ENCODE measurements at regions not wholly inside any gene's neighbourhood (a gene's known extent, or its start where the extent isn't known, plus 50 kb on each side); places are given as distances from the start of the nearest gene placed in this dataset.

DNA sequence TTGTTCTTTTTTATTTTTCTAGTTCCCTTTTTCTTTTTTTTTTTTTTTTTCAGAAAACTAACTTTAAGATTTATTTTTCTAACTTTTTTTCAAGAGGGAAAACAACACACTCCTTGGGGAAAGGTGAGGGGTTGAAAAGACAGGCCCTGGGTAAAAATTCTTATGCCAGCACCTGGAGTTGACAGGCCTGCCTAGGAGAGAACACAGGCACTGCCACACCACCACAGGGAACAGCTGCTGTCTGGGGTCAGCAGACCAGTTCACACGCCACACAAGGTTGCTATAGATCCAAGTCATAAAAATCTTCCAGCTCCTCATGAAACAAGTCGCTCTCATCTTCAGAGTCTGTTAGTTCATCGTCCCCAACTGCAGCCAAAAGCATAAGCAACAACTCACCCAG, 246.4 kb downstream of the C12orf50 start:
- BruUV-seq (replicated peaks): no TSS peak
- H3K9ac ChIP-seq (replicated peaks; ENCODE audit: extremely low read depth, insufficient read depth, low read length): no peak overlapping the region
- TF ChIP-seq POLR2AphosphoS5 (IDR thresholded peaks at IDR 0.05; ENCODE audit: insufficient read depth, low read depth, low read length) (no peak), GATA2 (IDR thresholded peaks at IDR 0.05; ENCODE audit: insufficient read depth, insufficient read length, low read depth, low read length) (no peak), MYC (IDR thresholded peaks at IDR 0.05; ENCODE audit: low read depth, low read length) (no peak), POLR2A (IDR thresholded peaks at IDR 0.05; ENCODE audit: low read depth, low read length) (no peak), FOS (IDR thresholded peaks at IDR 0.05; ENCODE audit: borderline replicate concordance, insufficient read depth, low read length) (no peak), JUN (IDR thresholded peaks at IDR 0.05; ENCODE audit: borderline replicate concordance, insufficient read depth, insufficient read length, low read depth) (no peak), EZH2 (IDR thresholded peaks at IDR 0.05; ENCODE audit: borderline replicate concordance, low read depth, low read length, severe bottlenecking) (no peak)
- TF ChIP-seq, protein P1, sequence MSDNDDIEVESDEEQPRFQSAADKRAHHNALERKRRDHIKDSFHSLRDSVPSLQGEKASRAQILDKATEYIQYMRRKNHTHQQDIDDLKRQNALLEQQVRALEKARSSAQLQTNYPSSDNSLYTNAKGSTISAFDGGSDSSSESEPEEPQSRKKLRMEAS (IDR thresholded peaks at IDR 0.05; ENCODE audit: insufficient read depth, insufficient read length): no peak
- TF ChIP-seq, protein P2, sequence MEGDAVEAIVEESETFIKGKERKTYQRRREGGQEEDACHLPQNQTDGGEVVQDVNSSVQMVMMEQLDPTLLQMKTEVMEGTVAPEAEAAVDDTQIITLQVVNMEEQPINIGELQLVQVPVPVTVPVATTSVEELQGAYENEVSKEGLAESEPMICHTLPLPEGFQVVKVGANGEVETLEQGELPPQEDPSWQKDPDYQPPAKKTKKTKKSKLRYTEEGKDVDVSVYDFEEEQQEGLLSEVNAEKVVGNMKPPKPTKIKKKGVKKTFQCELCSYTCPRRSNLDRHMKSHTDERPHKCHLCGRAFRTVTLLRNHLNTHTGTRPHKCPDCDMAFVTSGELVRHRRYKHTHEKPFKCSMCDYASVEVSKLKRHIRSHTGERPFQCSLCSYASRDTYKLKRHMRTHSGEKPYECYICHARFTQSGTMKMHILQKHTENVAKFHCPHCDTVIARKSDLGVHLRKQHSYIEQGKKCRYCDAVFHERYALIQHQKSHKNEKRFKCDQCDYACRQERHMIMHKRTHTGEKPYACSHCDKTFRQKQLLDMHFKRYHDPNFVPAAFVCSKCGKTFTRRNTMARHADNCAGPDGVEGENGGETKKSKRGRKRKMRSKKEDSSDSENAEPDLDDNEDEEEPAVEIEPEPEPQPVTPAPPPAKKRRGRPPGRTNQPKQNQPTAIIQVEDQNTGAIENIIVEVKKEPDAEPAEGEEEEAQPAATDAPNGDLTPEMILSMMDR (IDR thresholded peaks at IDR 0.05; ENCODE audit: extremely low read depth in 1 of 2, insufficient read depth in 1 of 2, low read depth in 1 of 2, low read length in 2 of 2): no peak
- H3K27ac ChIP-seq (ENCODE audit: insufficient read depth, low read depth, low read length): no peak overlapping the region
- DNase-seq (ENCODE audit: low read depth, low spot score) (no peak), FAIRE-seq (no peak)
- H3K36me3 ChIP-seq (ENCODE audit: control insufficient read depth in 2 of 2, extremely low read depth in 1 of 2, insufficient read depth in 2 of 2, low read length in 2 of 2): no peaks in the 10 kb centered on the region
- no peaks in the 10 kb centered on the region for H3K9me3 ChIP-seq (replicated peaks; ENCODE audit: control insufficient read depth, insufficient read depth, low read length)
- no peak overlapping the region for H3K4me2 ChIP-seq (ENCODE audit: insufficient read depth, low read length)
- intact Hi-C loops (cut with micrococcal nuclease) (no loop called here), dilution Hi-C loops (cut with MboI; ENCODE audit: extremely low pct_ligation_motif_present, low sequenced_read_pairs) (no loop called here)
- H3K4me1 ChIP-seq (ENCODE audit: control insufficient read depth, extremely low read depth, insufficient read depth, low read length): no peaks in the 10 kb centered on the region
- no peak overlapping the region for H2AFZ ChIP-seq (ENCODE audit: low read depth, low read length)
- POLR2A ChIA-PET: no interaction called here
- no peaks in the 10 kb centered on the region for H3K27me3 ChIP-seq (ENCODE audit: control insufficient read depth in 2 of 2, insufficient read depth in 2 of 2, low read length in 2 of 2)
- no peaks in the 10 kb centered on the region for H3K79me2 ChIP-seq (ENCODE audit: control insufficient read depth, insufficient read depth, low read length)
- CTCF ChIA-PET: no interaction called here
- no peak overlapping the region for H3K4me3 ChIP-seq (replicated peaks in 1 of 3; ENCODE audit: insufficient read depth in 1 of 3, low read depth in 1 of 3, low read length in 3 of 3)
- H3K9me1 ChIP-seq (replicated peaks; ENCODE audit: control insufficient read depth, extremely low read depth, insufficient read depth, low read length): no peaks in the 10 kb centered on the region
- no peaks in the 10 kb centered on the region for H4K20me1 ChIP-seq (replicated peaks; ENCODE audit: control insufficient read depth, extremely low read depth, insufficient read depth, low read length)

Measured in endothelial cell of umbilical vein (primary cell).